ENCODE measurements at regions not wholly inside any gene's neighbourhood (a gene's known extent, or its start where the extent isn't known, plus 50 kb on each side); places are given as distances from the start of the nearest gene placed in this dataset.

- DNase-seq (ENCODE audit: low read depth, low spot score) (no peak), FAIRE-seq (no peak)
- H3K4me2 ChIP-seq (ENCODE audit: insufficient read depth, low read length), result no peak overlapping the region
- BruUV-seq (replicated peaks), result no TSS peak
- H4K20me1 ChIP-seq (replicated peaks; ENCODE audit: control insufficient read depth, extremely low read depth, insufficient read depth, low read length), result no peaks in the 10 kb centered on the region
- H3K9me3 ChIP-seq (replicated peaks; ENCODE audit: control insufficient read depth, insufficient read depth, low read length), result no peaks in the 10 kb centered on the region
- no peak overlapping the region for H3K9ac ChIP-seq (replicated peaks; ENCODE audit: extremely low read depth, insufficient read depth, low read length)
- H3K4me3 ChIP-seq (replicated peaks in 1 of 3; ENCODE audit: insufficient read depth in 1 of 3, low read depth in 1 of 3, low read length in 3 of 3), result no peak overlapping the region
- H3K27me3 ChIP-seq (ENCODE audit: control insufficient read depth in 2 of 2, insufficient read depth in 2 of 2, low read length in 2 of 2), result no peaks in the 10 kb centered on the region
- intact Hi-C loops (cut with micrococcal nuclease) (no loop called here), dilution Hi-C loops (cut with MboI; ENCODE audit: extremely low pct_ligation_motif_present, low sequenced_read_pairs) (no loop called here)
- H3K9me1 ChIP-seq (replicated peaks; ENCODE audit: control insufficient read depth, extremely low read depth, insufficient read depth, low read length), result no peaks in the 10 kb centered on the region
- H2AFZ ChIP-seq (ENCODE audit: low read depth, low read length), result no peak overlapping the region
- H3K27ac ChIP-seq (ENCODE audit: insufficient read depth, low read depth, low read length), result no peak overlapping the region
- no peak for TF ChIP-seq JUN (IDR thresholded peaks at IDR 0.05; ENCODE audit: borderline replicate concordance, insufficient read depth, insufficient read length, low read depth)
- TF ChIP-seq MAX (IDR thresholded peaks at IDR 0.05; ENCODE audit: insufficient read depth, insufficient read length), result no peak
- TF ChIP-seq FOS (IDR thresholded peaks at IDR 0.05; ENCODE audit: borderline replicate concordance, insufficient read depth, low read length), result no peak
- no peak for TF ChIP-seq GATA2 (IDR thresholded peaks at IDR 0.05; ENCODE audit: insufficient read depth, insufficient read length, low read depth, low read length)
- no peaks in the 10 kb centered on the region for H3K36me3 ChIP-seq (ENCODE audit: control insufficient read depth in 2 of 2, extremely low read depth in 1 of 2, insufficient read depth in 2 of 2, low read length in 2 of 2)
- ChIA-PET POLR2A (no interaction called here), CTCF (no interaction called here)
- no peaks in the 10 kb centered on the region for H3K79me2 ChIP-seq (ENCODE audit: control insufficient read depth, insufficient read depth, low read length)
- H3K4me1 ChIP-seq (ENCODE audit: control insufficient read depth, extremely low read depth, insufficient read depth, low read length), result peaks cover 17% of the 10 kb centered on the region
These were observed 131.3 kb upstream of the AP1S2 start for GRCh38 chrX:15985937-15986336.

- Histone ChIP-seq H4K20me1 (replicated peaks; ENCODE audit: control insufficient read depth, extremely low read depth, insufficient read depth, low read length) (no peaks in the 10 kb centered on the region), H3K79me2 (ENCODE audit: control insufficient read depth, insufficient read depth, low read length) (no peaks in the 10 kb centered on the region), H3K9ac (replicated peaks; ENCODE audit: extremely low read depth, insufficient read depth, low read length) (no peak overlapping the region), H3K4me1 (ENCODE audit: control insufficient read depth, extremely low read depth, insufficient read depth, low read length) (no peaks in the 10 kb centered on the region), H3K4me2 (ENCODE audit: insufficient read depth, low read length) (no peak overlapping the region), H3K4me3 (replicated peaks in 1 of 3; ENCODE audit: insufficient read depth in 1 of 3, low read depth in 1 of 3, low read length in 3 of 3) (no peak overlapping the region), H3K27me3 (ENCODE audit: control insufficient read depth in 2 of 2, insufficient read depth in 2 of 2, low read length in 2 of 2) (no peaks in the 10 kb centered on the region), H2AFZ (ENCODE audit: low read depth, low read length) (no peak overlapping the region), H3K36me3 (ENCODE audit: control insufficient read depth in 2 of 2, extremely low read depth in 1 of 2, insufficient read depth in 2 of 2, low read length in 2 of 2) (no peaks in the 10 kb centered on the region), H3K27ac (ENCODE audit: insufficient read depth, low read depth, low read length) (no peak overlapping the region), H3K9me1 (replicated peaks; ENCODE audit: control insufficient read depth, extremely low read depth, insufficient read depth, low read length) (no peaks in the 10 kb centered on the region), H3K9me3 (replicated peaks; ENCODE audit: control insufficient read depth, insufficient read depth, low read length) (no peaks in the 10 kb centered on the region)
- ChIA-PET CTCF (no interaction called here), POLR2A (no interaction called here)
- dilution Hi-C loops (cut with MboI; ENCODE audit: extremely low pct_ligation_motif_present, low sequenced_read_pairs), result no loop called here
- BruUV-seq (replicated peaks), result no TSS peak
- intact Hi-C loops (cut with micrococcal nuclease), result no loop called here
- no peak for DNase-seq (ENCODE audit: low read depth, low spot score)
- no peak for FAIRE-seq
- TF ChIP-seq POLR2A (IDR thresholded peaks at IDR 0.05; ENCODE audit: low read depth, low read length) (no peak), MYC (IDR thresholded peaks at IDR 0.05; ENCODE audit: low read depth, low read length) (no peak), FOS (IDR thresholded peaks at IDR 0.05; ENCODE audit: borderline replicate concordance, insufficient read depth, low read length) (no peak), GATA2 (IDR thresholded peaks at IDR 0.05; ENCODE audit: insufficient read depth, insufficient read length, low read depth, low read length) (no peak), MAX (IDR thresholded peaks at IDR 0.05; ENCODE audit: insufficient read depth, insufficient read length) (no peak), CTCF (IDR thresholded peaks at IDR 0.05; ENCODE audit: extremely low read depth in 1 of 2, insufficient read depth in 1 of 2, low read depth in 1 of 2, low read length in 2 of 2) (no peak), EZH2 (IDR thresholded peaks at IDR 0.05; ENCODE audit: borderline replicate concordance, low read depth, low read length, severe bottlenecking) (no peak), JUN (IDR thresholded peaks at IDR 0.05; ENCODE audit: borderline replicate concordance, insufficient read depth, insufficient read length, low read depth) (no peak), POLR2AphosphoS5 (IDR thresholded peaks at IDR 0.05; ENCODE audit: insufficient read depth, low read depth, low read length) (no peak)
These were observed 128.4 kb upstream of the AP1S2 start for GRCh38 chrX:15983034-15983433.
